Fibroblast of pulmonary artery (primary cell): ENCODE measurements at regions not wholly inside any gene's neighbourhood (a gene's known extent, or its start where the extent isn't known, plus 50 kb on each side); places are given as distances from the start of the nearest gene placed in this dataset.

Experiments
- DNase-seq: peaks from one replicate; pipeline ENCODE4 v3.0.0-alpha.2; 2010; ENCODE audit warnings: low read depth
- H3K4me3 ChIP-seq: replicated peaks from 2 replicates; pipeline ENCODE4 v1.5.1; 2011; ENCODE audit warnings: low read depth, mild to moderate bottlenecking, control low read depth, low read length, moderate library complexity
- TF ChIP-seq, protein P1 (sequence below): IDR thresholded peaks from 2 replicates; pipeline ENCODE4 v1.5.1; 2011; ENCODE audit warnings: mild to moderate bottlenecking, control low read depth, low read length, inconsistent platforms; ENCODE audit errors: missing control alignments

DNA sequence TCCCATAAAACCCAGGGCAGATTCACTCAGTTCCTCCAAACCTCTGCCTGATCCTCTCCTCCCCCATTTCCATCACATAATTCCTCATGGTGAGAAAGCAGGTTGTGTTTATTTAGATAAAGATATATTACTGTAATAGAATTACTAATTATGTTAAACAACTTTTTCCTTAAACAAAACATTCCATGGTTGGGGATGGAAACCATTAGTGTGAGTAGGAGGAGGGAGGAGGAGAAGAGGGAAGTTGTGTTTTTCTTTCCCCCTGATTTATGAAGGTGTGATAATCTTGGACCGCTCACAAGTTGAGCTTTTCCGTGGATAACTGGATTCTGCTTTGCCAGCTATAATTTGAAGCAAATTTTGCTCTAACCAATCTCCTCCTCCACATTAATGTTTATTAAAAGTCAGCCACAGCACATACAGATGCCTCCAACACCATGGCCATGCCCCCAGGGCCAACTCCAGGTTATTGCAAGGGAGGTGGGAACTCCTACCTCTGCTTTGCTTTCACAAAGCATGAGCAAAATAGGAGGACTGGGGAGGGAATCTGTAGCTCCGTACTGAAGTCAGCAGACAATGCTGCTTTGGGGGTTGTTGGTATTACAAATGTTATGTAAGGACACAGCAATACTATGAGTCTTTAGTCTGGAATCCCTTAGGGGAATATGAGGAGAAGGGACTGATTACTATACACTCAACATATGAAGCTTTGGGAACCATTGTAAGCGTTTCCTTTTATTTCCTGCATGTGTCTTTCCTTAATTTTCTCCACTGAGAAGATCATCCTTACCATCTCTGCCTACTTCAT is 542.0 kb downstream of the DHX35 start:
- TF ChIP-seq, protein P1, sequence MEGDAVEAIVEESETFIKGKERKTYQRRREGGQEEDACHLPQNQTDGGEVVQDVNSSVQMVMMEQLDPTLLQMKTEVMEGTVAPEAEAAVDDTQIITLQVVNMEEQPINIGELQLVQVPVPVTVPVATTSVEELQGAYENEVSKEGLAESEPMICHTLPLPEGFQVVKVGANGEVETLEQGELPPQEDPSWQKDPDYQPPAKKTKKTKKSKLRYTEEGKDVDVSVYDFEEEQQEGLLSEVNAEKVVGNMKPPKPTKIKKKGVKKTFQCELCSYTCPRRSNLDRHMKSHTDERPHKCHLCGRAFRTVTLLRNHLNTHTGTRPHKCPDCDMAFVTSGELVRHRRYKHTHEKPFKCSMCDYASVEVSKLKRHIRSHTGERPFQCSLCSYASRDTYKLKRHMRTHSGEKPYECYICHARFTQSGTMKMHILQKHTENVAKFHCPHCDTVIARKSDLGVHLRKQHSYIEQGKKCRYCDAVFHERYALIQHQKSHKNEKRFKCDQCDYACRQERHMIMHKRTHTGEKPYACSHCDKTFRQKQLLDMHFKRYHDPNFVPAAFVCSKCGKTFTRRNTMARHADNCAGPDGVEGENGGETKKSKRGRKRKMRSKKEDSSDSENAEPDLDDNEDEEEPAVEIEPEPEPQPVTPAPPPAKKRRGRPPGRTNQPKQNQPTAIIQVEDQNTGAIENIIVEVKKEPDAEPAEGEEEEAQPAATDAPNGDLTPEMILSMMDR, result no peak
- DNase-seq, result no peak
- no peak overlapping the region for H3K4me3 ChIP-seq

DNA sequence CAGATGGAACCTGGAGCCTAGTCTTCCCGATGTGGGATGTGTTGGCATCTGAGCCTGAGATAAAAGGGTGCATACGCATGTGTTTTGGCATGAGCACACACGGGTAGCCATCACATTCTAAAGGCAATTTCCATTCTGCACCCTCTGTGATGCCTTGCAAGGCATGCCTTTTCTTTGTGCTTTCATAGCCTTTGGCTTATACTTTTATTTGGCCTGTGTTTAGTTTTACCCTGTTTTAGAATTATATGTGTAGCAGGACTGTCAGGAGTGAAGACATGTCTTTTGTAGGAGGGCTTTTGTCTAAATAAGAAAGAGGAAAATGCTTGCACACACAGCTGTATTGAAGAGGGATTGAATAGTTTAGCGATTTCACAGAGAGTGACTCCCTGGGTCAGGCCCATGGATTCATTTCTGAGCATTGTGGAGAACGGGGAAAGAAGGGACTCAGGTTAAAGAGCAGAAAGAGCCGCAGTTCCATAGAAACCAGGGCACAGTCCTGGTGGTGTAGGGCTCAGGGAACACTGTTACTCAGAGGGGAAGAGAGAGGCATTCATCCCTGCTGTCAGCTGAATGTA is 530.2 kb downstream of the DHX35 start:
- TF ChIP-seq, protein P1, result no peak
- no peak for DNase-seq
- no peak overlapping the region for H3K4me3 ChIP-seq

DNA sequence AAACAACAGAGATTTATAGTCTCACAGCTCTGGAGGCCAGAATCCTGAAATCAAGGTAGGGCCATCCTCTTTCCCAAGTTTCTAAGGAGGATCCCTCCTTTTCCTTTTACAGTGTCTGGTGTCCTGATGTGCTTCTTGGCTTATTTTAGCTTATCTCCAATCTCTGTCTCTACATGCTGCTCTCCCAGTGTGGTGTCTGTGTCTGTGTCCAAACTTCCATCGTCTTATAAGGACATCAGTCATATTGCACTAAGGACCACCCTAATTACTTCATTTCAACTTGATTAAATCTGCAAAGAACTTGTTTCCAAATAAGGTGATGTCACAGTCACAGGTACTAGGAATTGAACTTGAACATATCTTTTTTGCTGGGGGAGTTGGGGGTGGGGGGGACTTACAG is 529.6 kb downstream of the DHX35 start:
- TF ChIP-seq, protein P1, result no peak
- no peak overlapping the region for H3K4me3 ChIP-seq
- no peak for DNase-seq

DNA sequence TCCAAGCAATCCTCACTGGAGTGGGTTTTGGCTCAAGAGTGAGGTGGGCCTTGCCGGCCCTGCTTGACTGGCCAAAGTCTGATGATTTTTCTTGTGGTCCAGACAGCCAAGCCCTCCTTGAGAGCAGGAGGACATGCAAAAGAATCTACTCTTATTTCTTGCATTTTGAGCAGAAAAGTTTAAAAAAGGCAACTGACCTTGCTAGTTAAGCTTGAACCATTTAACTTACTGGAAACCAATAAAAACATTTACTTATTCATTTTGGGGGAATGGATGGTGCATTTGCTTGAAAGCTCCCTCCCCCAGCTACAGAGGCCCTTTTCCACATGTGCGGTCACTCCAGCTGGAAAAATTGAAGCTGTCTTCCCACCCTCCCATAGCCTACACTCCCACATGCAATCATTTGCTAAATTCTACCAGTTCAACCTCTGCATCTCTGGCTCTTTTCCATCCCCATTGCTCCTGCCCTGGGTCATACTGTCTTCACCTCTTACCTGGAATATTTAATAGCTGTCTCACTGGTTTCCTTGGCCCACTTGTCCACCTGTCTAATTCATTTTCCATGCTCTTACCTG is 527.9 kb downstream of the DHX35 start:
- no peak for DNase-seq
- H3K4me3 ChIP-seq, result no peak overlapping the region
- TF ChIP-seq, protein P1, result no peak

DNA sequence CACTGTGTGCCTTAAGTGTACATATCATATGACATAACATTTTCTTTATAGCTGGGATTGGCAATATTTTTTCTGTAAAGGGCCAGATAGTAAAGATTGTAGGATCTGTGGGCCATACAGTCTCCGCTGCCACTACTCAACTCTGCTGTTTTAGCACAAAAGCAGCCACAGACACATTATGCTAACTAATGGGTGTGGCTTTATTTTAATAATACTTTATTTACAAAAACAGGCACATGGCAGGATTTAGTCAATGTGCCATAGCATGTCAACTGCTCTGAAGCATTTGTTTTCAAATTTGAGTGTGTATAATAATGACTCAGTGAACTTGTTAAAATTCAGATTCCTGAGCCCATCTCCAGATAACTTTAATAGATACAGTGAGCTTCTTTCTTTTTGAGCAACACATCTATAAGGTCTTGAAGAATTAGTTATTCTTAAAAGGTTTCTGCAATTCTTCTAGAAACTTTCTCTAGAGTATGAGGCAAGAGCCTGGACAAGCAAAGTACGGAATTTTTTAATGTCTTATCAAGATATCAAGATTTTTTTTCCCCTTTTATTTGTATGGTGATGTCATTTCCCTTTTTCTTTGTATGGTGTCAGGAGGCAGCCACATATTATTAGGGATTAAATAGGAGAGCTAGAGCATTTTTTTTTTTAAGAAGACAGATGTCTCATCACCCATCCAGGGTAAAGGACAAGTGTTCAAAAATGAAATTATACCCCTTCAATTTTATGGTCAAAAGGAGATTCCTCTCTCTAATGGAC is 518.3 kb downstream of the DHX35 start:
- TF ChIP-seq, protein P1, result no peak
- H3K4me3 ChIP-seq, result no peak overlapping the region
- DNase-seq, result no peak

DNA sequence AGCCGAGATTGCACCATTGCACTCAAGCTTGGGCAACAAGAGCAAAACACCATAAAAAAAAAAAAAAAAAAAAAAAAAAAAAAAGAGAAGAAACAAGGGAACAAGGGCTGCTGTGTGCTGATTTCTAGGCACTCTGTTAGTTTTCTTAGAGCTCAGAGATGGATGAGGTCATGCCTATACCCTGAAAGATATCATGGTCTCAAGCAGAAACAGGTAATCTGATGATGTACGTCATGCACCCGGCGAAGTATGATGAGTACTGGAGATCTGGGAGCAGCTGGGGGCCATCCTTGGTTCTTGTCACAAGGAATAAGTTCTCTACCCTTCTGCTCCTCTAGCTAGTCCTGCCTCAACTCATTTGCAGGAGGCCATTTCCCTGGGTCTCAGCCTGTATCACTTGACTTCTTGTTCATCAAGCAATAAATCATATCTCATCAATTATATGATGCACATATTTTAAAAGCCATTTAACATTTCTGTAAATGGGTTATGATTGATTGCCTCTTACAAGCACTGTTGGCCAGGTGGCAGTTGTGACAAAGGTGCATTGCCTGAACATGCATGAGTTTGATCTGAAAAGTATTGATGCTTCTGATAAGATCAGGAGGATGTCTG is 517.2 kb downstream of the DHX35 start:
- TF ChIP-seq, protein P1, result no peak
- no peak for DNase-seq
- no peak overlapping the region for H3K4me3 ChIP-seq
